Neural cell (in vitro differentiated cells): ENCODE measurements at regions not wholly inside any gene's neighbourhood (a gene's known extent, or its start where the extent isn't known, plus 50 kb on each side); places are given as distances from the start of the nearest gene placed in this dataset.

Source experiments
- H2AFZ ChIP-seq: fragments of 200-600, 300-800 bp; sonication (generic), shearing (Covaris generic); 2 replicates; pipeline ENCODE4 v1.6.0; 2014; ENCODE audit warnings: low read depth, mild to moderate bottlenecking, antibody characterized with exemption, low read length, moderate library complexity
- H3F3A ChIP-seq: fragments of 200-600 bp; shearing (Covaris generic); 2 replicates; pipeline ENCODE4 v1.6.1; 2016; ENCODE audit warnings: mild to moderate bottlenecking, moderate library complexity, mixed read lengths, antibody characterized with exemption, low read length; ENCODE audit not compliant: insufficient read depth, poor library complexity, severe bottlenecking
- H3K27ac ChIP-seq: fragments of 200-600, 300-800 bp; sonication (generic), shearing (Covaris generic); 2 replicates; pipeline ENCODE4 v1.5.1; 2014; ENCODE audit warnings: mild to moderate bottlenecking, low read length, moderate library complexity
- H3K27me3 ChIP-seq: fragments of 300-800, 200-600 bp; sonication (generic), shearing (Covaris generic); 2 replicates; pipeline ENCODE4 v1.6.0; 2014; ENCODE audit warnings: mild to moderate bottlenecking, low read depth, low read length, moderate library complexity; ENCODE audit not compliant: insufficient read depth
- H3K36me3 ChIP-seq: fragments of 300-800, 200-600 bp; sonication (generic), shearing (Covaris generic); 2 replicates; pipeline ENCODE4 v1.5.1; 2014; ENCODE audit warnings: mild to moderate bottlenecking, antibody characterized with exemption, low read length, moderate library complexity; ENCODE audit not compliant: insufficient read depth
- H3K4me2 ChIP-seq: fragments of 300-800, 200-600 bp; sonication (generic), shearing (Covaris generic); 2 replicates; pipeline ENCODE4 v1.6.0; 2014; ENCODE audit warnings: mild to moderate bottlenecking, low read length
- H3K4me3 ChIP-seq: fragments of 300-800, 200-600 bp; sonication (generic), shearing (Covaris generic); 2 replicates; pipeline ENCODE4 v1.5.1; 2014; ENCODE audit warnings: mild to moderate bottlenecking, low read length, moderate library complexity
- H3K79me2 ChIP-seq: fragments of 200-600 bp; shearing (Covaris generic); replicated peaks from 2 replicates; pipeline ENCODE4 v1.6.0; 2014; ENCODE audit warnings: mild to moderate bottlenecking, low read length, moderate library complexity; ENCODE audit not compliant: insufficient read depth
- H3K9ac ChIP-seq: fragments of 300-800, 200-600 bp; sonication (generic), shearing (Covaris generic); 2 replicates; pipeline ENCODE4 v1.6.1; 2016; ENCODE audit warnings: mild to moderate bottlenecking, low read length, mixed read lengths
- H3K9me2 ChIP-seq: fragments of 200-600 bp; shearing (Covaris generic); 2 replicates; pipeline ENCODE4 v1.6.1; 2016; ENCODE audit warnings: mild to moderate bottlenecking, low read length, mixed read lengths; ENCODE audit not compliant: insufficient read depth
- H3K9me3 ChIP-seq: fragments of 200-600, 300-800 bp; sonication (generic), shearing (Covaris generic); 2 replicates; pipeline ENCODE4 v1.6.1; 2016; ENCODE audit warnings: mild to moderate bottlenecking, mixed run types, low read length, moderate library complexity, mixed read lengths
- H4K20me1 ChIP-seq: fragments of 200-600 bp; shearing (Covaris generic); 2 replicates; pipeline ENCODE4 v1.6.1; 2016; ENCODE audit warnings: mild to moderate bottlenecking, mixed run types; ENCODE audit not compliant: insufficient read depth
- CTCF ChIP-seq: fragments of 450-650 bp; IDR thresholded peaks from 2 replicates; pipeline ENCODE4 v1.5.1; 2014; ENCODE audit warnings: antibody characterized with exemption, mild to moderate bottlenecking, moderate library complexity; ENCODE audit not compliant: poor library complexity, severe bottlenecking
- EP300 ChIP-seq: fragments of 450-650 bp; conservative IDR thresholded peaks from 2 replicates; pipeline ENCODE4 v1.6.1; 2014; ENCODE audit warnings: antibody characterized with exemption, mild to moderate bottlenecking, moderate library complexity; ENCODE audit not compliant: poor library complexity, severe bottlenecking
- EZH2 ChIP-seq: fragments of 200-600, 300-800 bp; shearing (Covaris generic), sonication (generic); IDR thresholded peaks from 2 replicates; pipeline ENCODE4 v1.6.1; 2014; ENCODE audit warnings: antibody characterized with exemption, low read length, borderline replicate concordance, mild to moderate bottlenecking; ENCODE audit not compliant: insufficient read depth, poor library complexity, severe bottlenecking
- MXI1 ChIP-seq: fragments of 450-650 bp; conservative IDR thresholded peaks from 2 replicates; pipeline ENCODE4 v1.6.1; 2014; ENCODE audit warnings: antibody characterized with exemption, mild to moderate bottlenecking; ENCODE audit not compliant: poor library complexity, severe bottlenecking
- POLR2AphosphoS5 ChIP-seq: IDR thresholded peaks from 2 replicates; pipeline ENCODE4 v1.6.1; 2012
- RAD21 ChIP-seq: fragments of 450-650 bp; conservative IDR thresholded peaks from 2 replicates; pipeline ENCODE4 v1.6.1; 2014; ENCODE audit warnings: antibody characterized with exemption, mild to moderate bottlenecking, moderate library complexity
- REST ChIP-seq: IDR thresholded peaks from 2 replicates; pipeline ENCODE4 v1.6.1; 2012; ENCODE audit warnings: borderline replicate concordance
- SMC3 ChIP-seq: fragments of 450-650 bp; conservative IDR thresholded peaks from 2 replicates; pipeline ENCODE4 v1.6.1; 2014; ENCODE audit warnings: antibody characterized with exemption, mild to moderate bottlenecking, moderate library complexity; ENCODE audit not compliant: poor library complexity
- TAF1 ChIP-seq: IDR thresholded peaks from 2 replicates; pipeline ENCODE4 v1.6.1; 2012; ENCODE audit warnings: low read depth

GRCh38 chr10:105466521-105466920 is 825.4 kb downstream of the SORCS3 start:
- H3K36me3 ChIP-seq, result no peaks in the 10 kb centered on the region
- H3K27ac ChIP-seq, result no peak overlapping the region
- no peaks in the 10 kb centered on the region for H3K9me2 ChIP-seq
- H3K9ac ChIP-seq, result no peak overlapping the region
- H3K27me3 ChIP-seq, result no peaks in the 10 kb centered on the region
- no peak overlapping the region for H3K4me2 ChIP-seq
- no peaks in the 10 kb centered on the region for H3F3A ChIP-seq
- no peak overlapping the region for H2AFZ ChIP-seq
- TF ChIP-seq POLR2AphosphoS5 (no peak), SMC3 (no peak), CTCF (no peak), MXI1 (no peak), REST (no peak), RAD21 (no peak), EP300 (no peak), TAF1 (no peak), EZH2 (no peak)
- H3K9me3 ChIP-seq, result no peaks in the 10 kb centered on the region
- no peaks in the 10 kb centered on the region for H3K79me2 ChIP-seq
- H4K20me1 ChIP-seq, result no peaks in the 10 kb centered on the region
- H3K4me3 ChIP-seq, result no peak overlapping the region

GRCh38 chr10:105434970-105435369 is 793.9 kb downstream of the SORCS3 start:
- Histone ChIP-seq H3K4me3 (no peak overlapping the region), H3K27ac (no peak overlapping the region), H3K79me2 (no peaks in the 10 kb centered on the region), H3K36me3 (no peaks in the 10 kb centered on the region), H3K9me2 (no peaks in the 10 kb centered on the region), H2AFZ (no peak overlapping the region), H3K27me3 (no peaks in the 10 kb centered on the region), H3K4me2 (no peak overlapping the region), H3F3A (no peaks in the 10 kb centered on the region), H3K9ac (no peak overlapping the region), H3K9me3 (no peaks in the 10 kb centered on the region), H4K20me1 (no peaks in the 10 kb centered on the region)
- no peak for TF ChIP-seq TAF1
- no peak for TF ChIP-seq SMC3
- no peak for TF ChIP-seq CTCF
- no peak for TF ChIP-seq EP300
- TF ChIP-seq MXI1, result no peak
- TF ChIP-seq RAD21, result no peak
- TF ChIP-seq POLR2AphosphoS5, result no peak
- TF ChIP-seq EZH2, result no peak
- TF ChIP-seq REST, result no peak
